ENCODE measurements at regions not wholly inside any gene's neighbourhood (a gene's known extent, or its start where the extent isn't known, plus 50 kb on each side); places are given as distances from the start of the nearest gene placed in this dataset.

- TF ChIP-seq CTCF (IDR thresholded peaks at IDR 0.05; ENCODE audit: extremely low read depth in 1 of 2, insufficient read depth in 1 of 2, low read depth in 1 of 2, low read length in 2 of 2) (no peak), FOS (IDR thresholded peaks at IDR 0.05; ENCODE audit: borderline replicate concordance, insufficient read depth, low read length) (no peak), GATA2 (IDR thresholded peaks at IDR 0.05; ENCODE audit: insufficient read depth, insufficient read length, low read depth, low read length) (no peak), POLR2A (IDR thresholded peaks at IDR 0.05; ENCODE audit: low read depth, low read length) (no peak), MYC (IDR thresholded peaks at IDR 0.05; ENCODE audit: low read depth, low read length) (no peak), JUN (IDR thresholded peaks at IDR 0.05; ENCODE audit: borderline replicate concordance, insufficient read depth, insufficient read length, low read depth) (no peak)
Observed at GRCh38 chr12:77315407-77315806, 250.0 kb upstream of the E2F7 start.

All from endothelial cell of umbilical vein (primary cell).